ENCODE measurements at regions not wholly inside any gene's neighbourhood (a gene's known extent, or its start where the extent isn't known, plus 50 kb on each side); places are given as distances from the start of the nearest gene placed in this dataset.

- no peak for TF ChIP-seq MYC (IDR thresholded peaks at IDR 0.05; ENCODE audit: low read depth, low read length)
- no peak for TF ChIP-seq POLR2A (IDR thresholded peaks at IDR 0.05; ENCODE audit: extremely low read depth, insufficient read length)
- TF ChIP-seq, protein P1, sequence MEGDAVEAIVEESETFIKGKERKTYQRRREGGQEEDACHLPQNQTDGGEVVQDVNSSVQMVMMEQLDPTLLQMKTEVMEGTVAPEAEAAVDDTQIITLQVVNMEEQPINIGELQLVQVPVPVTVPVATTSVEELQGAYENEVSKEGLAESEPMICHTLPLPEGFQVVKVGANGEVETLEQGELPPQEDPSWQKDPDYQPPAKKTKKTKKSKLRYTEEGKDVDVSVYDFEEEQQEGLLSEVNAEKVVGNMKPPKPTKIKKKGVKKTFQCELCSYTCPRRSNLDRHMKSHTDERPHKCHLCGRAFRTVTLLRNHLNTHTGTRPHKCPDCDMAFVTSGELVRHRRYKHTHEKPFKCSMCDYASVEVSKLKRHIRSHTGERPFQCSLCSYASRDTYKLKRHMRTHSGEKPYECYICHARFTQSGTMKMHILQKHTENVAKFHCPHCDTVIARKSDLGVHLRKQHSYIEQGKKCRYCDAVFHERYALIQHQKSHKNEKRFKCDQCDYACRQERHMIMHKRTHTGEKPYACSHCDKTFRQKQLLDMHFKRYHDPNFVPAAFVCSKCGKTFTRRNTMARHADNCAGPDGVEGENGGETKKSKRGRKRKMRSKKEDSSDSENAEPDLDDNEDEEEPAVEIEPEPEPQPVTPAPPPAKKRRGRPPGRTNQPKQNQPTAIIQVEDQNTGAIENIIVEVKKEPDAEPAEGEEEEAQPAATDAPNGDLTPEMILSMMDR (IDR thresholded peaks at IDR 0.05; ENCODE audit: low read depth, low read length) = no peak
- TF ChIP-seq, protein P2, sequence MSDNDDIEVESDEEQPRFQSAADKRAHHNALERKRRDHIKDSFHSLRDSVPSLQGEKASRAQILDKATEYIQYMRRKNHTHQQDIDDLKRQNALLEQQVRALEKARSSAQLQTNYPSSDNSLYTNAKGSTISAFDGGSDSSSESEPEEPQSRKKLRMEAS (IDR thresholded peaks at IDR 0.05; ENCODE audit: low read depth, low read length) = no peak
- DNase-seq (ENCODE audit: low read depth) = no peak
- no peak overlapping the region for H3K4me3 ChIP-seq (ENCODE audit: low read depth, low read length)
These were observed 81.7 kb upstream of the SPTLC1 start for GRCh38 chr9:92196909-92197308.

DNA sequence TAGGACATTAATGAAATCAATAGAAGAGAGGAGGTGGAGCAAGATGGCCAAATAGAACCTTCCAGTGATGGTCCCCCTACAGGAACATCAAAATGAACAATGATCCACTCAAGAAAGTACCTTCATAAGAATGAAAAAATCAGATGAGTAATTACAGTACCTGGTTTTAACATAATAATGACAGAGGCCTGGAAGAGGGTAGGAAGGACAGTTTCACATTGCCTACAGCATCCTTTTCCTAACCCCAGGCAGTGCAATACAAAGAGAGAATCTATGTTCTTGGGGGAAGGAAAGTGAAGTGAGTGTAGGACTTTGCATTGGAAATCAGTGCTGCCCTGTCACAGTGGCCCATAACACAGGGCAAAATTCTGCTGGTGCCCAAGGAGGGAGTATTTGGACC, 81.2 kb upstream of the SPTLC1 start:
- DNase-seq (ENCODE audit: low read depth) = no peak
- no peak overlapping the region for H3K4me3 ChIP-seq (ENCODE audit: low read depth, low read length)
- TF ChIP-seq POLR2A (IDR thresholded peaks at IDR 0.05; ENCODE audit: extremely low read depth, insufficient read length) (no peak), MYC (IDR thresholded peaks at IDR 0.05; ENCODE audit: low read depth, low read length) (no peak)
- TF ChIP-seq, protein P1 (IDR thresholded peaks at IDR 0.05; ENCODE audit: low read depth, low read length) = no peak
- TF ChIP-seq, protein P2 (IDR thresholded peaks at IDR 0.05; ENCODE audit: low read depth, low read length) = no peak

- TF ChIP-seq, protein P2 (IDR thresholded peaks at IDR 0.05; ENCODE audit: low read depth, low read length) = no peak
- TF ChIP-seq POLR2A (IDR thresholded peaks at IDR 0.05; ENCODE audit: extremely low read depth, insufficient read length) (no peak), MYC (IDR thresholded peaks at IDR 0.05; ENCODE audit: low read depth, low read length) (no peak)
- TF ChIP-seq, protein P1 (IDR thresholded peaks at IDR 0.05; ENCODE audit: low read depth, low read length) = no peak
- no peak for DNase-seq (ENCODE audit: low read depth)
- H3K4me3 ChIP-seq (ENCODE audit: low read depth, low read length) = no peak overlapping the region
These were observed 76.6 kb upstream of the SPTLC1 start for GRCh38 chr9:92191801-92192200.

DNA sequence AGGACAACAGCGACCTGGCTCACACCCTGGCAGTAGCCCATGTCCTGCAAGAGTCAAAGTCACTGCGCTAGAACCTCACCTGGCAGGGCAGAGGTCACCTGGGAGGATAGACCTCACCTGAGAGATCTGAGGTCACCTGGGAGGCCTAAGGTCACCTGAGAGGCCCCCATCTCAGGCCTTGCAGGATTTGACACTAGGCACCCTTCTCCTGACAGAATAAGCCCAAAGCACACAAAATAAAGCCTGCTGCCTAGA, 75.2 kb upstream of the SPTLC1 start:
- DNase-seq (ENCODE audit: low read depth) = no peak
- no peak overlapping the region for H3K4me3 ChIP-seq (ENCODE audit: low read depth, low read length)
- TF ChIP-seq MYC (IDR thresholded peaks at IDR 0.05; ENCODE audit: low read depth, low read length) = no peak
- TF ChIP-seq, protein P2 (IDR thresholded peaks at IDR 0.05; ENCODE audit: low read depth, low read length) = no peak
- TF ChIP-seq POLR2A (IDR thresholded peaks at IDR 0.05; ENCODE audit: extremely low read depth, insufficient read length) = no peak
- TF ChIP-seq, protein P1 (IDR thresholded peaks at IDR 0.05; ENCODE audit: low read depth, low read length) = no peak

DNA sequence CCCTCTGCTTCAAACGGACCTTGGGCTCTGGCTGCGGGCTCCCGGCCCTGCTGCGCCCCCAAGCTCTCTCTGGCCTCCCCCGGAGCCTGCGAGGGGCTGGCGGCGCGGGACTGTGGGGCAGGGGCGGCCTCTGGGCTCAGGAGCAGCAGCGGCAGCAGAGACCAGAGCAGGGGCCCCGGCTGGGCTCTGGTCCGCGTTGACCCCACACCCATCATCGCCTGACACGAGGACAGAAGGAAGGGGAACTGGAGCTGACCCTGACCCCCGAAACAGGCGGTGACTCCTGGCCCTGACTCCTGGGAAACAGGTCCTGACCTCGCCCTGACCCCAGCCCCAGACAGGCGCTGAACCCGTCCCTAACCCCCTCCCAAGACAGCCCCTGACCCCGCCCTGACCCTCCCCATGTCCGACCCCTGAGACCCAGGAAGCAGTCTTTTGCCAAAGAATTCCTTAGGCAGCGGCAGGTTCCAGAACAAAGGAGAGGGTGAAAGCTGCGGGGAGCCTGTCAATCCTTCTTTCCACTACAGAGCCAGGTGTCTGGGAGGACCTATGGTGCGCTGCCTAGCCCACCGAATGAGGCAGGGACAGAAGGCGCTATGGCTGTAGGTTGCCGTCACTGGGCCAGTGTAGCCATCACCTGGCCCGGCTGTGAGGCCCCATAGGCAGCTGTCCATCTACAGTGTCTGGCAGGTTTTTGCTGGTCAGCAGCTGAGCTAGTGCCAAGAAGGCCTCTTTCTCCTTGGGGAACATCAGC, 74.7 kb upstream of the SPTLC1 start:
- H3K4me3 ChIP-seq (ENCODE audit: low read depth, low read length) = no peak overlapping the region
- TF ChIP-seq, protein P1 (IDR thresholded peaks at IDR 0.05; ENCODE audit: low read depth, low read length) = no peak
- TF ChIP-seq, protein P2 (IDR thresholded peaks at IDR 0.05; ENCODE audit: low read depth, low read length) = no peak
- no peak for TF ChIP-seq POLR2A (IDR thresholded peaks at IDR 0.05; ENCODE audit: extremely low read depth, insufficient read length)
- TF ChIP-seq MYC (IDR thresholded peaks at IDR 0.05; ENCODE audit: low read depth, low read length) = no peak
- no peak for DNase-seq (ENCODE audit: low read depth)
